ENCODE measurements at regions not wholly inside any gene's neighbourhood (a gene's known extent, or its start where the extent isn't known, plus 50 kb on each side); places are given as distances from the start of the nearest gene placed in this dataset.

DNA sequence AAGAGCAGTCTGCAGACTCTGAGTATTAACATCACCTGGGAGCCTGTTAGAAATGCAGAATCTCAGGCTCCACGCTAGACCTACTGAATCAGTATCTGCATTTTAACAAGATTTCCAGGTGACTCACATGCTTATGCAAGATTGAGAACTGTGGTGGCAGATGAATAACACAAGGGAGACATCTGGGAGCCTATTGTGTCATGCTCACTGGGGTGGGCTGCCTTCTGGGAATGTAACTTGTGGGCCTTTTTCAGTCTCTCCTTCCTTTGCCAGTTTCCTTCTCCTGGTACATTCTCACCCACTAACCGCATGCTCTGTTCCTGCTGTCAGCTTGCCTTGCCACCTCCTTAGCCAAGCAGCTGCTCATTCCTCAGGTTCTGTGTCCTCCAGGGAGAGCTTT, 176.6 kb upstream of the C9orf72 start:
- peak in 17 of 56 donors; percentile 1 to 51 (median 15) for DNase-seq

DNA sequence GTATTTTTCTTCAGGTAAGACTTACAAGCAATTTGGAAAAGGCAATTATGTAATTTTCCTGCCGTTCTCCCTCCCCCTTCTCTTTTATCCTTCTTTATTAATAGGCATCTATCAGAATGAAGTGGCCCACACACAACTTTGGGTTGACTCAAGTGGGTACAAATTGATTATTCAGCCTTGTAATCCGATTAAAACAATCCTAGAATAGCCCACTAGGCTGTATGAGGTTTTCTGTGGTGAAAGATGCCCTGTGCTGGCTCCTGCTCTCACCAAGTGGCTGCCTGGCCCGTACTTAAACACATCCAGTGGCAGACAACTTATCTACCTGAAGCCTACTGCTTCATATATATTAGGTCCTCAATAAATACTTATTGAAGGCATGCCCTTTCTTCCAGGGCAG, 177.3 kb upstream of the C9orf72 start:
- no peak for DNase-seq

DNA sequence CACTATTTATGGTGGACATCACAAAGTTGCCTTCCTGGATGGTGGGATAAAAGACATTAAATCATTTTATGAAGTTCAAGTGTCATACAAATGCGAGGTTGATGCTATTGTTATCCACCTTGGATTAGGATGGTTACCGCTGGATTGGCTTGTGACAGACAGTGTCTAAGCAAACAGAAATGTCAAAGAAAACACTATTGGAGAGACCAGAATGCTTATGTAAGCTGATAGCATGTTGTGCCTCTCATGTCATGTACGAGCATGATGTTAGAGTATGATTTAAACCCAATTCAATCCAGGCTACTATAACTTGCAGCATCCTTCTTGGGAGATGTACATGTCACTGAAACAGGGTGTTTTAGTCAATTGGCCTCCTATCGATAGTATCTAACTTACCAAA, 178.8 kb upstream of the C9orf72 start:
- no peak for DNase-seq

DNA sequence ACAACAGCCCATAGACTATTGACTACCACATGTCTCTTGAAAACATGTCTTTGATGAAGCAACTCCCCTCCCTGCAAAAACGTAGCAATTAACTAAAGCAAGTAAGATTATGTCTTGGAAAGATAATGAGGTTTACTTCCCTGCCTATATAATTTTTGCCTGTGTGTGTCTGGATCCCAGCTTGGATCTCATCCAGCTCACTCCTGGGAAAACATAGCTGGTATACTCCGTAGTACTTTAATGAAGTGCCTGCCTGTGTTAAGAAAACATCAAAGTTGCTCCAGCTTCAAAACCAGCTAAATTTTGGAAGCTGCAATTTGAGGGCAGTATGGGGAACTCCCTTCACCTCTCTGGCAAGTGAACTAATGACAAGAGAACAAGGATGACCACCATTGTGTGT, 182.6 kb upstream of the C9orf72 start:
- DNase-seq, result no peak

DNA sequence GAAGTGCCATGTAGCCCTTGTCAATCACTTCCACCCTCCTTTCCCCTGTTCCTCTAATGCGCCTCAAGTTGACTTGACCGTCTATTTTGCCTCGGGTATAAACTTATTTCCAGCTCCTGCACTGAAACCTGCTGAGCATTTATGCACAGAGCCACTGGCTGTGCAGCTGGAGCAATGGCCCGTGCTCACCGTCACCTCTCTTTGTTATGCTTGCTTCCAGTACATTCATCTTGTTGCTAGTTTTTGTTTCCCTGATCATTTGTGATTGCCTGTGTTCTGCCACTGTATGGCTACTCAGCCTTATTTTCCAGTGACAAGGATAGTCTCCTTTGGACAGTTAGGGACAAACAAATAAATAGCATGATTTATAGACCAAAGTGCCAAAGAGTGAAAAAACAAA, 183.1 kb upstream of the C9orf72 start:
- no peak for DNase-seq

DNA sequence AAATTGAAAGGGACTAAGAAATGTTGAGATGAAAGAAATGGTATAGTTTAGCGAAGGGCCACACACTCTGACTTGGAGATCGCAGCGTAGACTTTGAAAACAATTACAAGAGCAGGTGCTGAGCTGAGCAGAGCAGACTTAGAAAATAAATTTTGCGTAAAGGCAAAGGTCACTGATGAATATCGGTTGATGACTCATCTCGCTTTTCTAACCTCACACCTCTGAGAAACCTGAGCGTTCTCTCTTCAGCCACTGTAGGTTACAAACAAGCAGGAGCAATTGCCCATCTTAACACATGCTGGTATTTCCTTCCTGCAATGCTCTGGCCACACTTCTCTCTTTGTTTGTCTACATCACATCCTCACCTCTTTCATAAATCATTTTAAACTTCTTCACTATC, 190.6 kb upstream of the C9orf72 start:
- DNase-seq, result no peak

DNA sequence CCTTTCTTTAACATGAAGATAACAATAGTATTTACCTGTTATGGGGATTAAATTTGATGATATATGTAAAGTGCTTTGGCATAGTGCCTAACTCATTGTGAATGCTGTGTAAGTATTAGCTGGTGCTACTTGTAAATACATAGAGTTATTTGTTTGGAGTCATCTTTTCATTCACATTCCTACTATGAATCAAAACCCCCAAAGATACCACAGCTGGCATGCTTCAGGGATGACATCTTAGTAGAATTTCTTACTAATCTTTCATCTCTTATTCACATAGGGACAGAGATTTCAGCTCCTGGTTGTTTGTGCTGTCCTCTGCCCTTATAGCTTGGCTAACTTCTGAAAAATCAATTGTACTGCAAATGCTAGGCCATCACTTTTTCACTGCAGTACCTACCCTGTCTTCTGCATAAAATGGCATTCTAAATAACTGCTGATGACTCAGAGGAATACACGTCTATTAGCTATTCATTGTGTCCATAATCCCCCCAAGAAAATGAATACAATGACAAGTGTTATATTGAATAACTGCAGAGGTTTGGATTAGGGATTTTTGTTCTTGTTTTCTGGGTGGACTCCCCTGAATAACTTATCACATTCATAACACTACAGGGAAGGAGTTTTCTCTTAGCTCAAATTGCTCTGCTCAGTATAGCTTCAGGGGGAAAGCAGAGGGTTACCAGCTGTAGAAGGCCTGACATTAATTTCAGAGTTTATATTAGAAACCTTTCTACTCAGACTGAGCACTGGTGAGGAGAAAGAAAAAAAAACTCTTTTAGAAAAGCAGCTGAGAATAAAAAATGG, 192.2 kb upstream of the C9orf72 start:
- no peak for DNase-seq

DNA sequence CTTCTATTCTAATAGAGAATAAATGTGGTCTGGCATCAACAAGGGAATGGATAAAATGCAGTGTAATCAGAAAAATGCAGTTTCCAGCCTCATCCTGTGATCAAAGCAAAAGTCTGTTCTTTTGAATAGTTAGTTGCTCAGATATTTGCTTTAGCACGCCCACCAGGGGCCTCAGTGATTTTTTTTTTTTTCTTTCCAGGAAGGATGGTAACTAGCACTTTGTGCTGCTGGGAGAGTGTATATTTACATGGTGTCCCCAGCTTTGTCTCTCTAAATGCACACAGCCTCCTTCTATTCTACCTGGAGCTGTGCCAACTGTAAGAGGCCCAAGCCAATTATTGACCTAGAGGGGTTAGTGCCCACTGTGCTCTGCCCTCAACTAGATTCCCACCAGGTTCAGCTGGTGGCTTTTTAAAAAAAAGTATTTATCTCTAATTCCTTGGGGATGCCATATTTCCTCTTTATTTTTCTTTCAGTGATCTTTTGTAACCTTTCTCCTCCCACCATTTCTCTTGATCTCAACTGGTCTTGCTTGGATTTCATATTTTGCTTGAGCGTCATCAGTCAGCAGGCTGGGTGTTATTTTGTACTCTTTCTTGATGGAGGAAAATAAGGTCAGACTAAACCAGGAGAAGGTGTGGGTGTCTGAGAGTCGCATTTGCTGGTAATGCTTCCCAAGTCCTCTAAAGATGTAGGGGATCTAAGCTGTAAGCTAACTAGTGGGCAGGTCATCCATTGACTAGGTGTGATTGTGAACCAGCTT, 193.0 kb upstream of the C9orf72 start:
- no peak for DNase-seq

DNA sequence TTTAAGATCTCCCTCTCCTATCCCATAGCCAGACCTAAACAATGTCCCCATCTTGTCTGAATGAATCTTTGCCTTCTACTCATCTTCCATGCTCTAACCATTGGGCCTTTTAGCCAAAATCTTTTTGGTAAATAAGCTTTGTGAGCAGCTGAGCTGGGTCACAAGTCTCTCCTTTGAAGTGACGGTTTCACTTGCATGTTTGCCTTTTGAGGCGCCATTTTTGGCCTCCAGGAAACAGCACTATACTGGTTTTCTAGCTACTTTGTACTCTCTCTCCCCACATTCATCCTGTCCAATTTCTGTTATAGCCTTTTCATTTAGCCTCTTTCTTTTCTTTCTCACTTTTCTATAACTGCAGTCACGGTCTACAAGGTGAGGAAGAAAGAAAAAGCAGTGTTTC, 195.5 kb upstream of the C9orf72 start:
- DNase-seq, result no peak

DNA sequence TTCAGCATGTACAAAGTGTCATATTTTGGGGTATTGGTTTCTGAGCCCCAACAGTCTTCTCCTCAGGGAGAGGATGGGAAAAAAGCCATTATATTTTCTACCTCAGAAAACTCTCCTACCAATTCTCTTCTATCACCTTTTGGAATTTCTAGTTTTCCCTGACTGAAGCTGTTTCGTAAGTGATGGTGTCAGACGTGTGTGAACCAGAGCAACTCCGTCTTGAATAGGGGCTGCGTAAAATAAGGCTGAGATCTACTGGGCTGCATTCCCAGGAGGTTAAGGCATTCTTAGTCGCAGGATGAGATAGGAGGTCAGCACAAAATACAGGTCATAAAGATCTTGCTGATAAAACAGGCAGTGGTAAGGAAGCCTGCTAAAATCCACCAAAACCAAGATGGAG, 197.3 kb upstream of the C9orf72 start:
- no peak for DNase-seq

DNA sequence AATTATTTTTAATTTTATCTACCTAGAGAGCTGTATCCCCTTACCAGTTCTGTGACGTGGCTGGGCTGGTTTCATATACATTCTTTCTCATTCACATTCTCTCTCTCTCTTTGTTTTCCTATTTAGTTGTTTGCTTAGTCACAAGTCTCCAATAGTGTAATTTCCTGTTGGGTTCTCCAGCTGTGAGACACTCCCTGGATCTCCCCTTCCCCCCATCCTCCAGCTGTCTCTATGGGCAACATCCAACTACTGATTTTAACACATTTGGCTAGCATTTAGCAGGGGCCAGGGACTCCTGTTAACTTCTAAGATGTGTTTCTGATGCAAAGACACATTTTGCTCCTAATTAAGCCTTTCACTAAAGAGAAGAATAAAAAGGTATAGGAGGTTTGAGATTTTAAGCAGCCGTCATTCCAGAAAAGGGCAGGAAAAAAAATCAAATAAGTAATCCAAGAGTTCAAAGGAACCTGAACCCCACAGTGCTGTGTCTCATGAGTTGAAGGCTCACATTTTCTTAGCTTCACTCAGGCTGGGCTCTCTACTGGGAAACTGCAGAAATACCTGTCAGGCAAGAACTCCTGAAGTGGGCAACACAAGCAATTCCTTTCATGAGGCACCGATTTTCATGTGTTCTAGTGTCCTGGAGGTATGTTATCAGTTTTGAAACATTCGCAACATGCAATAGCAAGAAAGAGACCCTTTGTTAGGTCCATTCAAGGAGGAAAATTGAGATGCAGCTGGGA, 198.7 kb upstream of the C9orf72 start:
- no peak for DNase-seq

DNA sequence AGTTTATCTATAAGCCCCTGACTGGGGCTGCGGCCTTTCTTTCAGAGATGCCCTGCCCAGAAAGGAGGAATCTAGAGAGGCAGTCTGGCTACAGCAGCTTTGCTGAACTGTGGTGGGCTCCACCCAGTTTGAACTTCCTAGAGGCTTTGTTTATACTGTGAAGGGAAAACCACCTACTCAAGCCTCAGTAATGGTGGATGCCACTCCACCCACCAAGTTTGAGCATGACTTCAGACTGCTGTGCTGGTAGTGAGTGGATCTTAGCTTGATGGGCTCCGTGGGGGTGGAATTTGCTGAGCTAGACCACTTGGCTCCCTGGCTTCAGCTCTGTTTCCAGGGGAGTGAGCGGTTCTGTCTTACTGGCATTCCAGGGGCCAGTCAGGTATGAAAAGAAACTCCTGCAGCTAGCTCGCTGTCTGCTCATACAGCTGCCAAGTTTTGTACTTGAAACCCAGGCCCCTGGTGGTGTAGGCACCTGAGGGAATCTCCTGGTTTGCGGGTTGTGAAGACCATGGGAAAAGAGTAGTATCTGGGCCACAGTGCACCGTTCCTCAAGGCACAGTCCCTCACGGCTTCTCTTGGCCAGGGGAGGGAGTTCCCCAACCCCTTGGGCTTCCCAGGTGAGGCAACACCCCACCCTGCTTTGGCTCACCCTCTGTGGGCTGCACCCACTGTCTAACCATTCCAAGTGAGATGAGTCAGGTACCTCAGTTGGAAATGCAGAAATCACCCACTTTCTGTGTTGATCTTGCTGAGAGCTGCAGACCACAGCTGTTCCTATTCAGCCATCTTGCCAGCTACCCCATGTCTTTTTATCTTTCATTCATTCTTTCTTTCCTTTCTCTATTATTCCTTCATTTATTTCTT, 211.8 kb upstream of the C9orf72 start:
- DNase-seq, result no peak

DNA sequence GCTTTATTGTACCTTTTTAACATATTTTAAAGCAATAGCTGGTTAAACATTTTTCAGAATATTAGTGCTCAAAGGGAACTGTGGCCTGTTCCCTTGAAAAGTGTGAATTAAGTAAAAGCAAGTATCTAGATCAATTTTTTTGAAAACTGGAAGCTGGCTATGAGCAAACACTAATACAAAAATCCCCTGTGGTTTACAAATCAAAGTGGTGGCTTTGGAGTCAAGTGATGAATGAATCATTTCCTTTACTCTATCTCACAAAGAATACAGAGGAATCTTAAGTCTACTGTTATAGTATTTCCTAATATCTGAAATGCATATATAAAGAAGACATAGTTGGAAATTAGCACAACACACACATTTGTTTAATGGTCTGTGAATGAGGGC, 212.4 kb upstream of the C9orf72 start:
- no peak for DNase-seq

DNA sequence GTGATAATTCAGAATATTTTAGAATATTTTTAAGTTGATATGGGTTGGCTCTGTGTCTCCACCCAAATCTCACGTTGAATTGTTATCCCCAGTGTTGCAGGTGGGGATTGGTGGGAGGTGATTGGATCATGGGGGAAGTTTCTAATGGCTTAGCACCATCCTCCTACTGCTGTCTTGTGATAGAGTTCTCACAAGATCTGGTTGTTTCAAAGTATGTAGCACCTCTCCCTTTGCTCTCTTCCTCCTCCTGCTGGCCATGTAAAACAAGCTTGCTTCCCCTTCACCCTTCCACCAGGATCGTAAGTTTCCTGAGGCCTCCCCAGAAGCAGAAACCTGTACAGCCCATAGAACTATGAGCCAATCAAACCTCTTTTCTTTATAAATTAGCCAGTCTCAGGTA, 214.6 kb upstream of the C9orf72 start:
- DNase-seq, result no peak

DNA sequence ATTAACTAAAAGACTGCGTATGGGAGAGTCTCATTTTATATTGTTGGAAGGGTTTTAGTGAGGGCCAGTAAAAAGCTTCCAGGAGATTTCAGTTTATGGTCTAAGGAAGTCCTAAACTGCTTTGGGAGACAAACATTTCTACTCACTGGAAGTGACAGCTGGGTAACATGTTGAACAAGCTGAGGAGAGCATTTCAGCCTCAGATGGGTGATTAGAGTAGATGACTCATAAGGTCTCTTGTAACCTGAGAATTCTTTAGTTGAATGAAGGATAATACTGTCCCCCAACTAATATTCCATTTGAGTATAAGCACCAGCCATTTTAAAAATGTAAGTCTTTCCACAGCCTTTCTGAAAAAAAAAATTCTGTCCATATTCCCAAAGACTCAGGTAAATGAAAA, 218.0 kb upstream of the C9orf72 start:
- DNase-seq, result no peak

DNA sequence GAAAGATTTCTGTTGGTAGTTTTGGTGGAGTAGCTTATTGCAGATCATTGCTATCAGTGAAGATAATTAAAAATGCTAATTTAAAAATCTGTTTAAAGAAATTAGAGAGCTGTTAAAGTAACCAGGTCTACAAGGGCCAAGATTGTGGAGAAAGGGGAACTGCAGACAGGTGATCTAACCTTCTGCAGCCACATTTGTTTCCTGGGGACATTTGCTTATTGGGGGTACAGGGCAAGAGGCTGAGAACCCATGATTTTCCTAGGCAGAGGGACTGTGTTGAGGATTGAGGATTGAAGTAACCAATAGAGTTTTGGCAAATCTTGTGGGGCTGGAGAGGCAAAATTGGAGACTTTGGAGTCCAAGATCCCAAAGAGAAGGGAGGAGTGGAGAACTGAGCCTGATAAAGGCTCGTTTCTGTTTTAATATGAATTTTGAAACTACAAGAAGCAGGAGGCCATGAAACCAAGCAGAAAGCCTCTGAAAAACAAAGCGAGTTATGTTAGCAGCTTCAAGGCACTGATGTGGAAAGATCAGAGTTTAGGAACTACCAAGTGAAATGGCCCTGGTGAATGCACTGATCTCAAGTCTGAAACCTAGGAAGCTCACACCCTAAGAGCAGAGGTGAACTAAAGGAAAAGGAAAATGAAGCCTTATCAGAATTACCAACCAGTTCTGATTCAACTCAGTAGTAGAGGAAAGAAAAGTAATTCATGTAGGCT, 219.8 kb upstream of the C9orf72 start:
- DNase-seq, result no peak

DNA sequence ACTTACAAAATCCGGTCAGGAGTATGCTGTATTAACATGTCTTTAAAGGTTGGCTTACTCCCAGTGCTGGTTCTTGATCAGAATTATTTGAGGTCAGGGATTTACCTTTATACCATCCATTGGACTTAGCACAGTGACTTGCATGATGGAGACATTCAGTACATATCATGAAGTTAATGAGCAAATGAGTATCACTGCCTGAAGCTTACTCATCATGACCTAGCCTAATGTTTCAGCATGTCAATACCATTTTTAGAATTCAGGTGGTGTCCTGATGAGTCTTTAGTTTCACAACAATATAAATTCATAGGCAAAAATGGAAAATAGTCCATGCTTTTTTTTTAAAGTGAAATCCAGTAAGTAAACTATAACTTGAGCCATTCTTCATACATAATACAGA, 226.0 kb upstream of the C9orf72 start:
- DNase-seq, result no peak

DNA sequence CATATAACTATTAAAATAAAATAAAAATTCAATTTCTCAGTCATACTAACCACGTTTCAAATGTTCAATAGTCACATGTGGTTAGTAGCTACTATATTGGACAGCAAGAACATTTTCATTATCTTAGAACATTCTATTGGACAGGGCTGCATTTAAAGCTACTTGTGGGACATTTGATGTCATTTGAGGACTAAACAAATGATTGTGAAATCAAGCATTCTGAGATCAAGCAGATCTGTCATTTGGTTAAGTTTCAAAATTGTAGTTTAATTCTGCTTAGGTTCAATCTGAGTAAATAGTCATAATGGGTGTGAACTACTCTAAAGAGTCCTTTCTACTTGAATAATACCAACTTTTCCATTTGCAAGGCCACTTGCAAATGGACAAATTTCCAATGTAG, 226.9 kb upstream of the C9orf72 start:
- no peak for DNase-seq

DNA sequence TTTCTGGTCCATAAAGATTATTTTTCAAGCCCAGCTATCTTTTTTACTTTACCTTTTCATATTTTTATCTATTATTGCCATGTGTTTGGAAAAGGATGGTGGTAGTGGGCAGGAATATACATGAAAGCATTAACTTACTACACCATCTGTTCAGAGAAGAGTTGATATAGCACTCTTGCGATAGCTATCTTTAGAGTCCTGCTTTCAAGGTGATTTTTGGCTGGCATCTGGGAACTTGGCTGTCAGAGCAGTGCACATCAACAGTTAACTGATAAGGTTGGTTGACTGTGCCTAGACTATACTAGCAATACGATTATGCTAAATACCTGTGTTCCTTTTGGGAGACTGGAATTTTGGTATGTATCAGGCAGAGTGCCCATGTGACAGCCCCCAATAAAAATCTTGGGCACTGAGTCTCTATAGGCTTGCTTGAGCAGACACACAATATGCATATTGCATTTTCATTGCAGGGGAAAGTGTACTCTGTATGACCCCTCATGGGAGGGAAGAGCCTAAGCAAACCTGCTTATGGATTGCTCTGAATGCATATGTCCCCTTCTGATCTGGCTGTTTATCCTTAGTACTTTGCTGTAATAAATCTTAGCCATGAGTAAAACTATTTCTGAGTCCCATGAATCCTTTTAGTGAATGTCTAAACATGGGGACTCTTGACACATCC, 227.6 kb upstream of the C9orf72 start:
- DNase-seq, result no peak

DNA sequence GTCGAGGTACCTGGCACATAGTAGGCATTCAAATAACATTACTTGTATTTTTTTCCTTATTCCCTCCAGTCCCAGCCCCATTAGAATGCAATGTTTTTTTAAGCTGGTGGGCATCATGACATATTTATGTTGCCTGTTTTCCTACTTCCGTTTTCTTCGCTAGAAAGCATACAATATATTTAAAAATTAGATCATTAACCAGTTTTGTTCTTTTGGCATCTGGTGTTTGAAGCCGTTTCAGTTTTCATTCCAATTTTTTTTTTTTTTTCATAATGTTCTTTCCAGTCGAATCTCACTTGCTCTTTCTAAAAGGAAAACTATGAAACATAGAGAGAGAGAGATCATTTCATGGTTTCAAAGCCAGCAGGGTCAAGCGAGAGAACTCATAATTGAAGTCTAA, 228.3 kb upstream of the C9orf72 start:
- DNase-seq, result no peak

Measured in nucleus accumbens (tissue), 56 donors.